ENCODE measurements at regions not wholly inside any gene's neighbourhood (a gene's known extent, or its start where the extent isn't known, plus 50 kb on each side); places are given as distances from the start of the nearest gene placed in this dataset.
A peak's percentile ranks its signal among the peaks of the same experiment; 100 is the strongest.

GRCh38 chr3:76129441-76129840, 344.1 kb upstream of the ZNF717 start:
- no peak overlapping the region for H3K4me3 ChIP-seq (ENCODE audit: low read depth, low read length)
- no peak for DNase-seq (ENCODE audit: low read depth)
- TF ChIP-seq, protein P1, sequence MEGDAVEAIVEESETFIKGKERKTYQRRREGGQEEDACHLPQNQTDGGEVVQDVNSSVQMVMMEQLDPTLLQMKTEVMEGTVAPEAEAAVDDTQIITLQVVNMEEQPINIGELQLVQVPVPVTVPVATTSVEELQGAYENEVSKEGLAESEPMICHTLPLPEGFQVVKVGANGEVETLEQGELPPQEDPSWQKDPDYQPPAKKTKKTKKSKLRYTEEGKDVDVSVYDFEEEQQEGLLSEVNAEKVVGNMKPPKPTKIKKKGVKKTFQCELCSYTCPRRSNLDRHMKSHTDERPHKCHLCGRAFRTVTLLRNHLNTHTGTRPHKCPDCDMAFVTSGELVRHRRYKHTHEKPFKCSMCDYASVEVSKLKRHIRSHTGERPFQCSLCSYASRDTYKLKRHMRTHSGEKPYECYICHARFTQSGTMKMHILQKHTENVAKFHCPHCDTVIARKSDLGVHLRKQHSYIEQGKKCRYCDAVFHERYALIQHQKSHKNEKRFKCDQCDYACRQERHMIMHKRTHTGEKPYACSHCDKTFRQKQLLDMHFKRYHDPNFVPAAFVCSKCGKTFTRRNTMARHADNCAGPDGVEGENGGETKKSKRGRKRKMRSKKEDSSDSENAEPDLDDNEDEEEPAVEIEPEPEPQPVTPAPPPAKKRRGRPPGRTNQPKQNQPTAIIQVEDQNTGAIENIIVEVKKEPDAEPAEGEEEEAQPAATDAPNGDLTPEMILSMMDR (IDR thresholded peaks at IDR 0.05; ENCODE audit: insufficient read depth, low read depth, low read length), result no peak

DNA sequence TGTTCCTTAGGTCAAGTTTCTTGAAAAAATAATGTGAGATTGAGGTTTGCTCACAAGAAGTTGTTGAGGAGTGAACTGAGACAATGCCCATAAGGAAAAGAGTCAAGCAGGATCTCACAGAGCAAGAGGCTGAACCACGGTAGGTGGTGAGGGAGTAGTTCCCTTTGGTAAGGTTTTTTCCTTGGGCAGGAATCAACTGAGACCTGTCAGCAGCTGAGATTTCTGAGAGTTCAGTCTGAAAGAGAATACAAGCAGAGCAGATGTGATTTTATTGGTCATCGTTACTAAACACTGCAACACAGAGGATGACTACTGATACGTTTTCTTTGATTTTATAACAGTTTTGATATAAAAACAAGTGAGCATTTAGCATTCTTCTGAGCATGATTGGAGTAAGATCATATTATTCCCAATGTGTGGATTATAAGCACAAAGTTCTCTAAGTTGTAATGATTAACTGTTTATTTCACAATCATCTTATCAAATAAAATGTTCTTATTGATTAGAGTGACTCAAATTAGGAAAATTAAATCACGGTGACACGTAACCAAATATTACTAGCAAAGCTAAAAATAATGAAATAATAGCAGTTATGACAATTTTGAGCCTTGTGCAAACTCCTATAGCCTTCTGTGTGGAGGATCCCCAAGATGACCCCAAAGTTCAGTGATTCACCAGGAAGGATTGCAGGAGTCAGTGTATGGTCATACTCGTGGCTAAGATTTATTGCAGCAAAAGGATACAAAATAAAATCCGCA, 346.2 kb upstream of the ZNF717 start:
- H3K4me3 ChIP-seq (ENCODE audit: low read depth, low read length), result no peak overlapping the region
- DNase-seq (ENCODE audit: low read depth), result peak; percentile 50
- TF ChIP-seq, protein P1 (IDR thresholded peaks at IDR 0.05; ENCODE audit: insufficient read depth, low read depth, low read length), result no peak

DNA sequence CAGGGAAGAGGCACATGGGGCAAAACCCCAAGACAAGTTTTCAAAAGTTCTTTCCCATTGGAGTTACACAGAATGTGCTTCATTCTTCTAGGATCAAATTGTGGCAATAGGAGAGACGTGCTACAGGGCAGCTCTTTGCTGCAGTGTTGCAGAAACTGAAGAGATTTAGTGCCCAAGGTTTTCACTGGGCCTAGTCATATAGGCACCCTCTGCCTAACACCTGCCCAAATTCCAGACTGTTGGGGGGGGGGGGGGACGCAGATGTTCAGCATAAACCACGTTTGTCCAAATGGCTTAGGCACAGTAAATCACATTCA, 346.8 kb upstream of the ZNF717 start:
- TF ChIP-seq, protein P1 (IDR thresholded peaks at IDR 0.05; ENCODE audit: insufficient read depth, low read depth, low read length), result no peak
- no peak for DNase-seq (ENCODE audit: low read depth)
- H3K4me3 ChIP-seq (ENCODE audit: low read depth, low read length), result no peak overlapping the region

- no peak overlapping the region for H3K4me3 ChIP-seq (ENCODE audit: low read depth, low read length)
- TF ChIP-seq, protein P1 (IDR thresholded peaks at IDR 0.05; ENCODE audit: insufficient read depth, low read depth, low read length), result no peak
Measured at GRCh38 chr3:76134166-76134565, 348.8 kb upstream of the ZNF717 start.

GRCh38 chr3:76138921-76139320, 353.6 kb upstream of the ZNF717 start:
- TF ChIP-seq, protein P1 (IDR thresholded peaks at IDR 0.05; ENCODE audit: insufficient read depth, low read depth, low read length), result no peak
- no peak for DNase-seq (ENCODE audit: low read depth)
- H3K4me3 ChIP-seq (ENCODE audit: low read depth, low read length), result no peak overlapping the region

More at GRCh38 chr3:76134166-76134565, 348.8 kb upstream of the ZNF717 start:
- DNase-seq (ENCODE audit: low read depth), result peak; percentile 25

GRCh38 chr3:76147846-76148245, 362.5 kb upstream of the ZNF717 start:
- no peak for DNase-seq (ENCODE audit: low read depth)
- TF ChIP-seq, protein P1 (IDR thresholded peaks at IDR 0.05; ENCODE audit: insufficient read depth, low read depth, low read length), result no peak

DNA sequence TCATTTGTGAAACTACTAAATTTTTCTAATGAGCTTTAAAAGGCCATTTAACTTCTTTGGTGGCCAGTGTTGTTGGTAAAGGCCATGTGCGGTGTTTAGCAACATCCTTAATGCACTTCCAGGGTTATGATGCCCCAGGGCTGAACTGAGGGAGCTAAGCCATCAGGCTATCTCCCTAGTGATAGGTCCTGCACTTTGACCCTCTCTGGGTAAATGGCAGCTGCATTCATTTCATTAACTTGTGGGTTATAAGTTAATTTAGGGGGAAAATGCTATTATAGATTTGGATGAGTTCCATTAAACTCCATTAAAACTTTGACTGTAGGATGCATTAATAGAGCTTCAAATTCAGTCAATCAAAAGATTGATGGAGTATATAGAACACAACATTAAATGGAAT, 366.7 kb upstream of the ZNF717 start:
- DNase-seq (ENCODE audit: low read depth), result no peak
- H3K4me3 ChIP-seq (ENCODE audit: low read depth, low read length), result no peak overlapping the region
- TF ChIP-seq, protein P1 (IDR thresholded peaks at IDR 0.05; ENCODE audit: insufficient read depth, low read depth, low read length), result no peak

More at GRCh38 chr3:76147846-76148245, 362.5 kb upstream of the ZNF717 start:
- no peak overlapping the region for H3K4me3 ChIP-seq (ENCODE audit: low read depth, low read length)

Data from fibroblast of villous mesenchyme (primary cell).